GM23248 (cell line): ENCODE measurements at regions not wholly inside any gene's neighbourhood (a gene's known extent, or its start where the extent isn't known, plus 50 kb on each side); places are given as distances from the start of the nearest gene placed in this dataset.

Experiments
- EZH2 ChIP-seq: fragments of 200-600 bp; sonication (generic); IDR thresholded peaks from 2 replicates; pipeline ENCODE4 v1.6.1; 2018; ENCODE audit warnings: antibody characterized with exemption, mild to moderate bottlenecking; ENCODE audit not compliant: insufficient read depth, poor library complexity, severe bottlenecking
- EZH2phosphoT487 ChIP-seq: fragments of 200-600 bp; sonication (generic); IDR thresholded peaks from 2 replicates; pipeline ENCODE4 v1.6.1; 2018; ENCODE audit warnings: antibody characterized with exemption, moderate library complexity, mild to moderate bottlenecking, low read depth; ENCODE audit not compliant: insufficient read depth

- TF ChIP-seq EZH2phosphoT487 (no peak), EZH2 (no peak)
Measured at GRCh38 chr1:218507355-218508002, 162.3 kb downstream of the TGFB2 start.
